ENCODE measurements at regions not wholly inside any gene's neighbourhood (a gene's known extent, or its start where the extent isn't known, plus 50 kb on each side); places are given as distances from the start of the nearest gene placed in this dataset.

GRCh38 chr14:38111046-38111445 is 96.7 kb upstream of the SSTR1 start:
- Histone ChIP-seq H3K9me3 (replicated peaks; ENCODE audit: low read length) (no peaks in the 10 kb centered on the region), H3K27me3 (ENCODE audit: control insufficient read depth, insufficient read depth, low read length) (no peaks in the 10 kb centered on the region), H3K36me3 (ENCODE audit: insufficient read depth, low read length) (no peaks in the 10 kb centered on the region), H3K4me2 (ENCODE audit: low read length) (no peak overlapping the region), H3K9ac (ENCODE audit: low read depth, low read length) (no peak overlapping the region), H3K4me3 (ENCODE audit: low read length) (no peak overlapping the region), H3K4me1 (ENCODE audit: control insufficient read depth, insufficient read depth, low read length) (no peaks in the 10 kb centered on the region)

- Histone ChIP-seq H3K4me2 (ENCODE audit: low read length) (no peak overlapping the region), H3K36me3 (ENCODE audit: insufficient read depth, low read length) (no peaks in the 10 kb centered on the region), H3K27me3 (ENCODE audit: control insufficient read depth, insufficient read depth, low read length) (no peaks in the 10 kb centered on the region), H3K9me3 (replicated peaks; ENCODE audit: low read length) (no peaks in the 10 kb centered on the region), H3K4me3 (ENCODE audit: low read length) (no peak overlapping the region), H3K9ac (ENCODE audit: low read depth, low read length) (no peak overlapping the region), H3K4me1 (ENCODE audit: control insufficient read depth, insufficient read depth, low read length) (no peaks in the 10 kb centered on the region)
Measured at GRCh38 chr14:38113546-38113945, 94.2 kb upstream of the SSTR1 start.

- Histone ChIP-seq H3K4me2 (ENCODE audit: low read length) (no peak overlapping the region), H3K9me3 (replicated peaks; ENCODE audit: low read length) (no peaks in the 10 kb centered on the region), H3K27me3 (ENCODE audit: control insufficient read depth, insufficient read depth, low read length) (no peaks in the 10 kb centered on the region), H3K36me3 (ENCODE audit: insufficient read depth, low read length) (no peaks in the 10 kb centered on the region), H3K4me1 (ENCODE audit: control insufficient read depth, insufficient read depth, low read length) (no peaks in the 10 kb centered on the region), H3K9ac (ENCODE audit: low read depth, low read length) (no peak overlapping the region), H3K4me3 (ENCODE audit: low read length) (no peak overlapping the region)
Measured at GRCh38 chr14:38116895-38117294, 90.8 kb upstream of the SSTR1 start.

- Histone ChIP-seq H3K4me3 (ENCODE audit: low read length) (no peak overlapping the region), H3K4me1 (ENCODE audit: control insufficient read depth, insufficient read depth, low read length) (no peaks in the 10 kb centered on the region), H3K4me2 (ENCODE audit: low read length) (no peak overlapping the region), H3K9ac (ENCODE audit: low read depth, low read length) (no peak overlapping the region), H3K36me3 (ENCODE audit: insufficient read depth, low read length) (no peaks in the 10 kb centered on the region), H3K9me3 (replicated peaks; ENCODE audit: low read length) (no peaks in the 10 kb centered on the region), H3K27me3 (ENCODE audit: control insufficient read depth, insufficient read depth, low read length) (no peaks in the 10 kb centered on the region)
Measured at GRCh38 chr14:38120109-38120508, 87.6 kb upstream of the SSTR1 start.

- Histone ChIP-seq H3K4me3 (ENCODE audit: low read length) (no peak overlapping the region), H3K9ac (ENCODE audit: low read depth, low read length) (no peak overlapping the region), H3K4me2 (ENCODE audit: low read length) (no peak overlapping the region)
Measured at GRCh38 chr14:38121320-38122020, 86.2 kb upstream of the SSTR1 start.

GRCh38 chr14:38122241-38122640 is 85.5 kb upstream of the SSTR1 start:
- Histone ChIP-seq H3K9me3 (replicated peaks; ENCODE audit: low read length) (no peaks in the 10 kb centered on the region), H3K4me2 (ENCODE audit: low read length) (no peak overlapping the region), H3K4me3 (ENCODE audit: low read length) (no peak overlapping the region), H3K36me3 (ENCODE audit: insufficient read depth, low read length) (no peaks in the 10 kb centered on the region), H3K4me1 (ENCODE audit: control insufficient read depth, insufficient read depth, low read length) (no peaks in the 10 kb centered on the region), H3K9ac (ENCODE audit: low read depth, low read length) (no peak overlapping the region), H3K27me3 (ENCODE audit: control insufficient read depth, insufficient read depth, low read length) (no peaks in the 10 kb centered on the region)

More at GRCh38 chr14:38121320-38122020, 86.2 kb upstream of the SSTR1 start:
- Histone ChIP-seq H3K4me1 (ENCODE audit: control insufficient read depth, insufficient read depth, low read length) (no peaks in the 10 kb centered on the region), H3K27me3 (ENCODE audit: control insufficient read depth, insufficient read depth, low read length) (no peaks in the 10 kb centered on the region), H3K36me3 (ENCODE audit: insufficient read depth, low read length) (no peaks in the 10 kb centered on the region), H3K9me3 (replicated peaks; ENCODE audit: low read length) (no peaks in the 10 kb centered on the region)

- Histone ChIP-seq H3K9me3 (replicated peaks; ENCODE audit: low read length) (no peaks in the 10 kb centered on the region), H3K4me2 (ENCODE audit: low read length) (no peak overlapping the region), H3K4me3 (ENCODE audit: low read length) (no peak overlapping the region), H3K36me3 (ENCODE audit: insufficient read depth, low read length) (no peaks in the 10 kb centered on the region), H3K9ac (ENCODE audit: low read depth, low read length) (no peak overlapping the region), H3K27me3 (ENCODE audit: control insufficient read depth, insufficient read depth, low read length) (no peaks in the 10 kb centered on the region), H3K4me1 (ENCODE audit: control insufficient read depth, insufficient read depth, low read length) (no peaks in the 10 kb centered on the region)
Measured at GRCh38 chr14:38124506-38124905, 83.2 kb upstream of the SSTR1 start.

- H3K9me3 ChIP-seq (replicated peaks; ENCODE audit: low read length), result no peaks in the 10 kb centered on the region
- no peak overlapping the region for H3K4me3 ChIP-seq (ENCODE audit: low read length)
- H3K27me3 ChIP-seq (ENCODE audit: control insufficient read depth, insufficient read depth, low read length), result no peaks in the 10 kb centered on the region
- H3K4me2 ChIP-seq (ENCODE audit: low read length), result no peak overlapping the region
- H3K9ac ChIP-seq (ENCODE audit: low read depth, low read length), result no peak overlapping the region
- H3K36me3 ChIP-seq (ENCODE audit: insufficient read depth, low read length), result no peaks in the 10 kb centered on the region
- no peaks in the 10 kb centered on the region for H3K4me1 ChIP-seq (ENCODE audit: control insufficient read depth, insufficient read depth, low read length)
Measured at GRCh38 chr14:38125481-38126037, 82.1 kb upstream of the SSTR1 start.

- Histone ChIP-seq H3K9ac (ENCODE audit: low read depth, low read length) (no peak overlapping the region), H3K27me3 (ENCODE audit: control insufficient read depth, insufficient read depth, low read length) (no peaks in the 10 kb centered on the region), H3K4me1 (ENCODE audit: control insufficient read depth, insufficient read depth, low read length) (no peaks in the 10 kb centered on the region), H3K9me3 (replicated peaks; ENCODE audit: low read length) (no peaks in the 10 kb centered on the region), H3K4me2 (ENCODE audit: low read length) (no peak overlapping the region), H3K4me3 (ENCODE audit: low read length) (no peak overlapping the region), H3K36me3 (ENCODE audit: insufficient read depth, low read length) (no peaks in the 10 kb centered on the region)
Measured at GRCh38 chr14:38127356-38127755, 80.3 kb upstream of the SSTR1 start.

- Histone ChIP-seq H3K27me3 (ENCODE audit: control insufficient read depth, insufficient read depth, low read length) (no peaks in the 10 kb centered on the region), H3K36me3 (ENCODE audit: insufficient read depth, low read length) (no peaks in the 10 kb centered on the region), H3K9ac (ENCODE audit: low read depth, low read length) (no peak overlapping the region), H3K4me1 (ENCODE audit: control insufficient read depth, insufficient read depth, low read length) (no peaks in the 10 kb centered on the region), H3K4me3 (ENCODE audit: low read length) (no peak overlapping the region), H3K9me3 (replicated peaks; ENCODE audit: low read length) (no peaks in the 10 kb centered on the region), H3K4me2 (ENCODE audit: low read length) (no peak overlapping the region)
Measured at GRCh38 chr14:38127784-38128183, 79.9 kb upstream of the SSTR1 start.

- H3K9ac ChIP-seq (ENCODE audit: low read depth, low read length), result no peak overlapping the region
- no peaks in the 10 kb centered on the region for H3K27me3 ChIP-seq (ENCODE audit: control insufficient read depth, insufficient read depth, low read length)
- H3K4me1 ChIP-seq (ENCODE audit: control insufficient read depth, insufficient read depth, low read length), result no peaks in the 10 kb centered on the region
- no peak overlapping the region for H3K4me3 ChIP-seq (ENCODE audit: low read length)
- H3K4me2 ChIP-seq (ENCODE audit: low read length), result no peak overlapping the region
- H3K9me3 ChIP-seq (replicated peaks; ENCODE audit: low read length), result no peaks in the 10 kb centered on the region
- no peaks in the 10 kb centered on the region for H3K36me3 ChIP-seq (ENCODE audit: insufficient read depth, low read length)
Measured at GRCh38 chr14:38128640-38129039, 79.1 kb upstream of the SSTR1 start.

- H3K4me2 ChIP-seq (ENCODE audit: low read length), result no peak overlapping the region
- no peak overlapping the region for H3K4me3 ChIP-seq (ENCODE audit: low read length)
- no peaks in the 10 kb centered on the region for H3K9me3 ChIP-seq (replicated peaks; ENCODE audit: low read length)
- H3K9ac ChIP-seq (ENCODE audit: low read depth, low read length), result no peak overlapping the region
- H3K36me3 ChIP-seq (ENCODE audit: insufficient read depth, low read length), result no peaks in the 10 kb centered on the region
- no peaks in the 10 kb centered on the region for H3K27me3 ChIP-seq (ENCODE audit: control insufficient read depth, insufficient read depth, low read length)
- H3K4me1 ChIP-seq (ENCODE audit: control insufficient read depth, insufficient read depth, low read length), result no peaks in the 10 kb centered on the region
Measured at GRCh38 chr14:38129192-38129591, 78.5 kb upstream of the SSTR1 start.

All from skeletal muscle satellite cell (primary cell).